Eye (tissue), 1 donor: ENCODE measurements at regions not wholly inside any gene's neighbourhood (a gene's known extent, or its start where the extent isn't known, plus 50 kb on each side); places are given as distances from the start of the nearest gene placed in this dataset.
"Not testable (repeated sequence)": the region's sequence is repeated elsewhere in the genome, so short reads cannot be mapped to it uniquely, and the experiment has no call there.

Experiments
- DNase-seq: peaks from one replicate; pipeline ENCODE4 v3.0.0-alpha.2; 2015

DNA sequence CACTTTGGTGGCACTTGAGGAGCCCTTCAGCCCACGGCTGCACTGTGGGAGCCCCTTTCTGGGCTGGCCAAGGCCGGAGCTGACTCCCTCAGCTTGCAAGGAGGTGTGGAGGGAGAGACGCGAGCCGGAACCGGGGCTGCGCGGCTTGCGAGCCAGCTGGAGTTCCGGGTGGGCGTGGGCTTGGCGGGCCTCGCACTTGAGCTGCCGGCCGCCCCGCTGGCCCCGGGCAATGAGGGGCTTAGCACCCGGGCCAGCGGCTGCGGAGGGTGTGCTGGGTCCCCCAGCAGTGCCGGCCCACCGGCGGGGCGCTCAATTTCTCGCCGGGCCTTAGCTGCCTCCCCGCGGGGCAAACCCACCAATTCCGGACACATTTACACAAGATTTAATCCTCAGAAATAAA is 113.7 kb upstream of the RXFP1 start:
- not testable (repeated sequence) for DNase-seq

GRCh38 chr4:158410272-158410671 is 111.4 kb upstream of the RXFP1 start:
- no peak for DNase-seq

GRCh38 chr4:158411269-158411668 is 110.4 kb upstream of the RXFP1 start:
- no peak for DNase-seq

DNA sequence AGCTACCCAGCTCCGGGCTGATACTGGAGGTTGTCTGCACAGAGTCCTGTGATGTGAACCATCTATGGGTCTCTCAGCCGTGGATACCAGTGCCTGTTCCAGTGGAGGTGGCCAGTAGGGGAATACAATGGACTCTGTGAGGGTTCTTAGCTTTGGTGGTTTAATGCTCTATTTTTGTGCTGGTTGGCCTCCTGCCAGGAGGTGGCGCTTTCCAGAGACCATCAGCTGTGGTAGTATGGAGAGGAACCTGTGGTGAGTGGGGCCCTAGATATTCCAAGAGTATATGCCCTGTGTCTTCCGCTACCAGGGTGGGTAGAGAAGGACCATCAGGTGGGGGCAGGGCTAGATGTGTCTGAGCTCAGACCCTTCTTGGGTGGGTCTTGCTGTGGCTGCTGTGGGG is 103.0 kb upstream of the RXFP1 start:
- DNase-seq = not testable (repeated sequence)

DNA sequence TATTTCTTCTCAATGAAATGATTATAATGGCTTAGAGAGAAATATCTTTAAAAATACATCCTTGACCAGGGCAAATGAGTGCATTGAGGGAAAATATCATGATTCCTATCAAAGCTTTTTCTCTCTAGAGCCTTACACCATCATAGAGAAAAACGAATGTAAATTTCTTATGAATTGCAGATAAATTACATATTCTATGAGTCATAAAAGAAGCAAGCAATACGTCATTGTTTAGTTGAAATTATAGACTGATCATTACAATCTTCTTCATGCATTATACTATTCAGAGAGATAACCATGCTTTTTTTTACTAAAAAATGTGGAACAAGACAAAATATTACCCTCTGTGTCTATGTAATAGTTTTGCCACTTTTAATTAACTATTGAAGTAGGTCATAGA is 100.9 kb upstream of the RXFP1 start:
- DNase-seq = no peak

DNA sequence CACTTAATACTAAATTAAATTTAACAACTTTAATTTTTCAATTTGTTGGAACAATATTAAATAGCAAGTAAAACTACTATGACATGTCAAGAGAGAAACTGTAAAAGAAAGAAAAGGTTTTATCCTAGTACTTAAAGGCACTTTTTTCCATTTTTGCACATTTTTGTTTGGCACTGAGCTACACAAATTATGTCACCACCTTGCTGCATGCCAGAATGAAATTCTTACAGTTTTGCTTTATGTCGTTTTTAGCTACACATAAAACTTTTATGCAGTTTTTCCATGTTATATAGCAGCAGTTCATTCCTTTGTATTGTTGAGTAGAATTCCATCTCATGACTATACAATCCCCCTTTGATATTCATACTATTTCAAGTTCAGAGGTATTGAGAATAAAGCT is 99.1 kb upstream of the RXFP1 start:
- DNase-seq = no peak

- DNase-seq = no peak
Observed at GRCh38 chr4:158428242-158428641, 93.4 kb upstream of the RXFP1 start.

- no peak for DNase-seq
Observed at GRCh38 chr4:158442736-158443135, 78.9 kb upstream of the RXFP1 start.

- no peak for DNase-seq
Observed at GRCh38 chr4:158443731-158444130, 78.0 kb upstream of the RXFP1 start.

DNA sequence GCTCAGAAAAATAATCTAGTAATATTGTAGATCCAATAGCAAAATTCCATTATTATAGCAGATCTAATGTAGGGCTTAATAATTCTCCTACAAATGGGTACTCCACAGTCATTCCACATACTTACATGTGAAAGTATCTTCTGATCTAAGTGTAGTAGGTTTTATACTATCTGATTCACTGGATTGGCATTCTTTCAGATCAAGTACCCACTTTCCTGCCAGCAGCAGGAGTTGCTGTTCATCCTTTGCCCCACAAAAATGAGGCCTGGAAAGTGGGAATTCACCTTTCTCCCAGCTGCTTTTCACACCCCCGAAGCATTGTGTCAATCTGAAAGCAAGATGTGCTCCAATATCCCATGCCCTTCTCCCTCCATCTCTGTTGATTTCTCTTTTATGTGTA is 77.1 kb upstream of the RXFP1 start:
- DNase-seq = no peak

GRCh38 chr4:158446106-158446505 is 75.6 kb upstream of the RXFP1 start:
- no peak for DNase-seq

DNA sequence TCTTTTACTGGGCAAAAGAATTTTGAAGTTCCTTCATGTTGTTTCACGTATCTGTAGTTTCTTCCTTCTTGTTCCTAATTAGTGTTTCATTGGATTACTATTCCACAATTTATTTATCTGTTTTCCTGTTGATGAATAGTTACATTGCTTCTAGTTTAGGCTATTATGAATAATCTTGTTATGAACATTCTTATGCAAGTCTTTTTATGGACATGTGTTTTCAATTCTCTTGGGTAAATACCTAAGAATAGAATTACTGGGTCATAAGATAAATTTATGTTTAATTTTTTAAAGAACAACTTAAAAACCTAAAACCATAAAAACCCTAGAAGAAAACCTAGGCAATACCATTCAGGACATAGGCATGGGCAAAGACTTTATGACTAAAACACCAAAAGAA is 70.9 kb upstream of the RXFP1 start:
- DNase-seq = no peak

DNA sequence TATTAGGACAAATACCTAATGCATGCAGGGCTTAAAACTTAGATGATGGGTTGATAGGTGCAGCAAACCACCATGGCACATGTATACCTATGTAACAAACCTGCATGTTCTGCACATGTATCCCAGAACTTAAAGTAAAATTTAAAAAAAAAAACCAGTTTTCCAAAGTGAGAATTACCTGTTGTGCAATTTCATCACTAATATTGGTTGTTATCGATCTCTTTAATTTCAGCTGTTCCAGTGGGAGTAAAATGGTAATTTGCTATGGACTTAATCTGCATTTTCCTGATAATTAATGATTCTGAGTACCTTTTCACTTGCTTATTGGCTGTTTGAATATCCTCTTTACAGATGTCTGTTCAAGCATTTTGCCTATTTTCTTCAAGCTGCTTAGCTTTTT is 69.6 kb upstream of the RXFP1 start:
- DNase-seq = not testable (repeated sequence)

DNA sequence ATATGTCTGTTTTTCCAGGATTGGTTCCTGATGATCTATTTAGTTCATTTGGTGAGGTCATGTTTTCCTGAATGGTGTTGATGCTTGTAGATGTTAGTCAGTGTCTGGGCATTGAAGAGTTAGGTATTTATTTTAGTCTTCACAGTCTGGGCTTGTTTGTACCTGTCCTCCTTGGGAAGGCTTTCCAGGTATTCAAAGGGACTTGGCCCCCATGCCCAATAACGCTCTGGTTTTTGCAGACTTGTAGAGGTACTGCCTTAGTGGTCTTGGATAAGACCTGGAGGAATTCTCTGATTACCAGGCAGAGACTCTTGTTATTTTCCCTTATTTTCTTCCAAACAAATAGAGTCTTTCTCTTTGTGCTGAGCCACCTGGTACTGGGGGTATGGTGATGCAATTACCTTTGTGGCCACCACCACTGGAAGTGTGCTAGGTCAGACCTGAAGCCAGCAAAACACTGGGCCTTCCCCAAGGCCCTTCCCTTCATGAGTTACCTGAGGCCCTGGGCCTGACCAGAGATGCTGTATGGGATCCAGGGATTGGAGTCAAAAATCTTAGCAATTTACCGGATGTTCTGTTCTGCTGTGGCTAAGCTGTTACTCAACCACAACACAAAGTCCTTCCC is 63.3 kb upstream of the RXFP1 start:
- no peak for DNase-seq

DNA sequence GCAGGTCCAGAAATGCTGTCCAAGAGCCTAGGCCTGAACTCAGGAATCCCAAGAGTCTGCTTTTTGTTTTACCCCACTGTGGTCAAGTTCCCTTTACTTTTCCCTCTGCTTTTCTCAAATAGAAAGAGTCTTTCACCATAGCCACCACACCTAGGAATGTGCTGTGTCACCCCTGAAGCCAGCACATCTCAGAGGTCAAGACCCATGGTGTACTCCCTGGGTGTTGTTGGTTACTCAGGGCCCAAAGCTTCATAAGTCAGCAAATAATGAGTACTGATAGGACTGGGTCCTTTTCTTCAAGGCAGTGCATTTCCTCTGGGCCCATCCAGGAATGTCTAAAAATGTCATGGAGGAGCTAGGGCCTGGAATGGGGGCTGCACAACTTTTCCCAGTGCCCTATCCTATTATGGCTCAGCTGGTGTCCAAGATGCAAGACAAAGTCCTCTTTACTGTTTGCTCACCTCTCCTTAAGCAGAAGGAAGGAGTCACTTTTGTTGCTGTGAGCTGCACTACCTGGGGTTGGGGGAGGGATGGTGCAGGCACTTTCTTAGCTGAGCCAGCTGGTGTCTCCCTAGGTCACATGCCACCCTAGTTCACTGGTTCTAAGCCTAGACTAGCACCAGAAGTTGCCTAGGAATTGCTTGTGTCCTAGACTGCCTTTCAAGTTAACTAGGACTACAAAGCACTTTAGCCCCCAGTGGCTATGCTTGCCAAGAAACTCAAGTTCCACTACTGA is 62.4 kb upstream of the RXFP1 start:
- DNase-seq = no peak

- no peak for DNase-seq
Observed at GRCh38 chr4:158461336-158461735, 60.3 kb upstream of the RXFP1 start.

- DNase-seq = no peak
Observed at GRCh38 chr4:158462611-158463010, 59.1 kb upstream of the RXFP1 start.
